ENCODE measurements at regions not wholly inside any gene's neighbourhood (a gene's known extent, or its start where the extent isn't known, plus 50 kb on each side); places are given as distances from the start of the nearest gene placed in this dataset.
"Not testable (repeated sequence)": the region's sequence is repeated elsewhere in the genome, so short reads cannot be mapped to it uniquely, and the experiment has no call there.

DNA sequence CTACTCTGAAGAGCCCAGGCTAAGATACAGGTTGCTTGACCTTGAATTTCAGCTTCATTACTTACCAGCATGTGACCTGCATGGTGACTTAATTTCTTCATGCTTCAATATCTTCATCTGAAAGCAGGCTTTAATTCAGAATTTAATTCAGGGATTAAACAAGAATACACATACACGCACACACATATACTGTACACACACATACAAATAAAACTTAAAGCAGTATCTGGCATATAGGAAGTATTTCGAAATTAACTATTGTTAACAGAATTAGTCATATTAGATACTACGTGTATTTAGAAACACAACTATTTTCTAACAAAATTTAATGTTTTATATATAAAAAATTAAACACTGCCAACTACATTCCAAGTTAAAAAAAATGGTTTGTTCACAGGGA lies 640.3 kb downstream of the SLC6A15 start:
- no peak for DNase-seq (ENCODE audit: low read depth, low spot score)

DNA sequence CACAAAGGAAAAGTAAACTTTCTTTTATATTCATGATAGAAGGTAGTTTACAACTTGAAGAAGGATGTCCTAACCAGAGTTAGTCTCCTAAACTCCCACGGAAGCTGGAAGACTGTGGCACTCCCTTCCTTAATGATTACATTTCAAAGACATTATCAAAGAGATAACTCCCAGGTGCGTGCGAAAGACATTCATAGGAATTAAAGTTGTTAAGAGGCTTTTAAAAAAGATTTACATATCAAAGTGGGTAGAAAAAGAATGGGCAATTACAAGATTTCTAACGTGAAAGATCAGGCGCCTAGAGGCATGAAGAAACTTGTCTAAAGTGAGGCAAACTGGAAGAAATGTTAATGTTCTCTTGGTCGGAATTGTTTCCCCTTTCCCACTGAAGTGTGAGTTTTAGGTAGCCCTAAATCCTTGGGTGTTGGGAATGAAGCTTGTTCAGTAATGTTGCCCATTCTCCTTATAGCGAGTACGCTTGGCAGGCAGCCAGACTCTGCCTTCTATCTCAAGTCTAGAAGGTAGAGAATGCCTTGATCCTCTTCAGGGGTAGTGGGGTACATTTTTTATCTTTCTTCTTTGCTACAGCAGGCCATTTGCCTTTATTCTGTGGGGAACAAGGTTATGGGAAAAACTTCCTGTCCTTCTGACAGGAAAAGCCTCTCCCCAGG lies 642.0 kb downstream of the SLC6A15 start:
- no peak for DNase-seq (ENCODE audit: low read depth, low spot score)

GRCh38 chr12:84247931-84248330 lies 664.7 kb downstream of the SLC6A15 start:
- no peak for DNase-seq (ENCODE audit: low read depth, low spot score)

DNA sequence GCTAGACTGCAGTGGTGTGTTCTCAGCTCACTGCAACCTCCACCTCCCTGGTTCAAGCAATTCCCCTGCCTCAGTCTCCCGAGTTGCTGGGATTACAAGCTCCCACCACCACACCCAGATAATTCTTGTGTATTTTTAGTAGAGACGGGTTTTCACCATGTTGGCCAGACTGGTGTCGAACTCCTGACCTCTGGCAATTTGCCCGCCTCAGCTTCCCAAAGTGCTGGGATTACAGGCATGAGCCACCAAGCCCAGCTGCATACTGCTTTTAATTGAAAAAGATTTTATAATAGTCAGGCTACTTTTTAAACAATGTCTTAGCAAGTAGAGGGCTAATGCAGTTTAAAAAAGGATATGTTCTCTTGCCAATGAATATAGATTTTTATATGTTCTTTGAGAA lies 668.9 kb downstream of the SLC6A15 start:
- no peak for DNase-seq (ENCODE audit: low read depth, low spot score)

DNA sequence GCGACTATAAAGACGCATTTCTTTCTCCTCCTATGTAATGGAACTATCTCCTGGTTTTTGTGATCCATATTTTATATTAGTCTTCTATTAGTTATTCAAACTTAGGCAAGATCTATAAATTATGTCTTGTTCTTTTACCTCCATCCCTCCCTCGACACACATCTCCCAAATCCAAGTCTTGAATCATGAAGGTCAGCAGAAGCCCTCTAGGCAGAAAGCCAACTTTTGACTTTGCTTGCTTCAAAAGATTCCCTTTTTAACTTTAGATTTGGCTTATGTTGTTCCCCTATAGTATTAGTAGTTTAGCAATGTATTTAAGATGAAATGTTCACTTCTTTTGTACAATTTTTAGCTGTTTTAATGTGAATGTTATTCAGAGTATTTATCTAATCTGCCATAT lies 689.8 kb downstream of the SLC6A15 start:
- DNase-seq (ENCODE audit: low read depth, low spot score): no peak

GRCh38 chr12:84218406-84218805 lies 694.2 kb downstream of the SLC6A15 start:
- no peak for DNase-seq (ENCODE audit: low read depth, low spot score)

GRCh38 chr12:84201976-84202375 lies 710.6 kb downstream of the SLC6A15 start:
- DNase-seq (ENCODE audit: low read depth, low spot score): no peak

DNA sequence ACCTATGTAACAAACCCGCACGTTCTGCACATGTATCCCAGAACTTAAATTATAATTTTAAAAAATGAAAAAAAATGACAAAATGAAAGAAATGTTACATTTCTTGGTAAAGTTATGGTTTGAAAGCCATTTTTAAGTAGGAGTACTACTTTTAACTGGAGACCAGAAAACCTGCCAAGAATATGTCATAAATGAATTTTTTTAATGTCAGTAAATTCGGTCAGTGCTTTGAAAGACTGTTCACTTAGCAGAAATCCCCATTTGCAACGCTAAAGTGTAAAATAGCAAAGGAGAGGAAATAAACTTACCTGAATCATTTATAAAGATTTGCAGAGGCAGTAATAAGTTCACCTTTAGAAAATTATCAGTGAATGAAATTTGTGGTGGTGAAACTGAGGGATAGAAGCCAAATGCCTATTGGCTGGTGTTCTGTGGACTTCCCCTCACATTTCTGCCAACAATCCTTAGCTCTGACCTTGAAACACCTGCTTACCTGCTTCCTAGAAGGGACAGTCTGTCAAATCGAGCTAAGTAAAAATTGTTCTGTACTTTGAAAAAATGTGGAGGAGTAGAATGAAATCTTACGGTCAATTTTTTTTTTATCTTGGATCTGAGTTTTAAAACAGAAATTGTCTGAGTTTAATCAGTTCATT lies 714.2 kb downstream of the SLC6A15 start:
- no peak for DNase-seq (ENCODE audit: low read depth, low spot score)

DNA sequence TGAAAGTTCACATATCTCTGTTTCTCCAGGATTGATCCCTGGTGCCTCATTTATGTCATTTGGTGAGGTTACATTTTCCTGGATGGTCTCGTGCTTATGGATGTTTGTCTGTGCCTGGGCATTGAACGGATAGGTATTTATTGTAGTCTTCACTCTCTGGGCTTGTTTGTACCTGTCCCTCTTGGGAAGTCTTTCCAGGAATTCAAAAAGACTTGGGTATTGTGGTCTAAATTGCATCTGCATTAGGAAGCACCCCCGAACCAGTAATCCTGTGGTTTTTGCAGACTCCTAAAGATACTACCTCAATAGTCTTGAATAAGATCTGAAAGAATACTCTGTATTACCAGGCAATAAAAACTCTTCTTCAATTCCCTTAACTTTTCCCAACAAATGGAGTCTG lies 720.8 kb downstream of the SLC6A15 start:
- DNase-seq (ENCODE audit: low read depth, low spot score): no peak

GRCh38 chr12:84186433-84186832 lies 726.2 kb downstream of the SLC6A15 start:
- no peak for DNase-seq (ENCODE audit: low read depth, low spot score)

- DNase-seq (ENCODE audit: low read depth, low spot score): no peak
Measured at GRCh38 chr12:84183576-84183975, 729.0 kb downstream of the SLC6A15 start.

- no peak for DNase-seq (ENCODE audit: low read depth, low spot score)
Measured at GRCh38 chr12:84174115-84174514, 738.5 kb downstream of the SLC6A15 start.

DNA sequence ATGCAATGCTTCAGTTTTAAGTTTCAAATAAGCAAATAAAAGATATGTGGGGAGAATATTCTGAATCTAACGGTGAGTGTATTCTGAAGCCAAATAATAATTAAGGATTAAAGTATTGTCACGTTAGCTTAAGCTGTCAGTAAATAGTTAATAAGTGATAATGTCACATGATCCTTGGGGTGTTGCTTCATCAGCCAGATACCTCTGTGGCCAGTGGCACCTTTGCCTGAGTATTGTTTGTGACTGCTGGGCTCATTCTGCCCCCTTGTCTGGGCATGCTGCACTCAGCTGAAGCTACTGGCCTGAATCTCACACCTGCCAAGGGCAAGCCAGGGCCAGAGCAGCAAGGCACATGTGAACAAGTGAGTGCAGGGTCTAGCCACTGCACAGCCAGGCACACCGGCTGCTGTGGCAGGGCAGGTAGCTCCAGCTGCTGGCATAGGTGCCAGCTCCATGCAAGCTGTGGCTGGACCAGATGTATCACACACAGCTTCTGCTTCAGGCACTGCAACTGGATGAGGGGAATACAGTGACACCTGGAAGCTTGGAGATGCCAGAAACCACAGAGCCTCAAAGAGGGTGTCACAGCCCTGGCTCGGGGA lies 739.7 kb downstream of the SLC6A15 start:
- no peak for DNase-seq (ENCODE audit: low read depth, low spot score)

DNA sequence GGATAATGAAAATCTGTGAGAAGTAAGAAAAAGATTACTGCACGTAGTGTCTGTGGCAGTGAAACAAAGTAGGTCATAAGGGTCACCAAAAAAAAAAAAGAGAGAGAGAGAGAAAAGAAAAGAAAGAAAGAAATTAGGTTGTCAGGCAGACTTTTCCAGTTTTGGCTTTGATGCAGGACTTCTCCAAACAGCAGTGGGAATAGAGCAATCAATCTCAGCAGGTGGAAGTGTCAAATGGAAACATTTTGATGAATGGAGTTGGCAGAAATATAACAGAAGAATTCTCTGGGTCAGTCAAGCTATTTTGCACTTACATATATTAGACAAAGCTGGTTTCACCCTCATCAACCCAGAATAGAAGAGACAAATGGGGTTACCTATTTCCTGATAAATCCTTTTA lies 745.8 kb downstream of the SLC6A15 start:
- no peak for DNase-seq (ENCODE audit: low read depth, low spot score)

DNA sequence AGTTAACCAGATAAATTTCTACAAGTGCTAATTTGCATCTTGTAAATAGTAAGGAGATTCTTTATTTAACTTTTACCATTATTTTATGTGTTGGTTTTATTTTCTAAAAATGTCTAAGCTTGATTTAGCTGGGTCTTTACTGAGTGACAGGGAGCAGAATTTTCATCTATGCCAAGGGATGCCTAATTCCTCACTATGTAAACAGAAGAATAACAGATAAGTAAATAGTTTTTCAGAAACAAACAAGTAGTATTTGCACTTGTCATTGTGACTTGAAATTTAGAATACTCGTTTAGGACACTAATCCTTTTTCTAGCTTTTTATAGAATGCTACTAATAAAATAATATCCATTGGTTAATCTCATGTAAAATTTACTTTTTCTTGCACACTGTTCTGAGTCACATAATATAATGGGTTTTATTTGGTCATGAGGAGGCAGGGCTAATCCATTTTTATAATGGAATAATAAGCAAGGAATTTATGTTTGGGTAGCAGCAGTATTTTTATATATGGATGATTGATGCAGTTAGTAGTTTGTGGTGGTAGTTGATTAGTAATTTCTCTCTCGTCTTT lies 746.5 kb downstream of the SLC6A15 start:
- no peak for DNase-seq (ENCODE audit: low read depth, low spot score)

DNA sequence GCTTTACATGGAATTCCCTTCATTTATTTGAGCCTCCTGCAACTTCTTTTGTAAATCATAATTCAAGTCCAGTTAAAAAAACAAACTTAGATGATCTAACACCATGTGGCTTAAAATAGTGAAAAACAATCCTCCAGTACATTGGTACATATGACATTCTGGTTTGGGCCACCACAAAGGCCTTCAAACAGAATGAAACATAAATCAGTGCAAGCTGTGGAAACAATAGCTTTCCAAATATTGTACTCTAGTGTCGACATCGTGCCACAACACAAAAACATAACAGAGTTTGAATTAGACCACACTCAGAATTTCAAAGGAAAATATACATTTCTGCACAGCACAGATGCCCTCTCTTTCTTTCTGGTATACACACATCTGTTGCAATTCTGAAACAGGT lies 751.3 kb downstream of the SLC6A15 start:
- peak; percentile 80 for DNase-seq (ENCODE audit: low read depth, low spot score)

DNA sequence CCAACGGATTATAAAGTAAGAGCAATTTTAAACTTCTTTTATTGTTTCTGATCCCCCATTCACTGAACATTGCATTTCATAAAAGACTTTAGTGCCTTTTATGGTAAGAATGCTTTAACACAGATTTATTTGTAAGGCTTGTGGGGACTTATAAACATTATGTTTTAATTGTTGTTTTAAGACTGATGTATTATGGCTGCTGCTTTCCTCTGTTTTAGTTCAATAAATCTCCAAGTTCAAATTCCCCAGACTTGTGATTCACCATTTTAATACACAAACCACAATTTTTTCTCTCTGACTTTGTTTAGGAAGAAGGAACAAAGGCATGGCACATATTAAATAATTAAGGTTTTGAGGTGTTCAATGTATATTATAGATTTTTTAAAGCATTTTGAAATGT lies 753.3 kb downstream of the SLC6A15 start:
- no peak for DNase-seq (ENCODE audit: low read depth, low spot score)

- no peak for DNase-seq (ENCODE audit: low read depth, low spot score)
Measured at GRCh38 chr12:84157170-84157569, 755.4 kb downstream of the SLC6A15 start.

DNA sequence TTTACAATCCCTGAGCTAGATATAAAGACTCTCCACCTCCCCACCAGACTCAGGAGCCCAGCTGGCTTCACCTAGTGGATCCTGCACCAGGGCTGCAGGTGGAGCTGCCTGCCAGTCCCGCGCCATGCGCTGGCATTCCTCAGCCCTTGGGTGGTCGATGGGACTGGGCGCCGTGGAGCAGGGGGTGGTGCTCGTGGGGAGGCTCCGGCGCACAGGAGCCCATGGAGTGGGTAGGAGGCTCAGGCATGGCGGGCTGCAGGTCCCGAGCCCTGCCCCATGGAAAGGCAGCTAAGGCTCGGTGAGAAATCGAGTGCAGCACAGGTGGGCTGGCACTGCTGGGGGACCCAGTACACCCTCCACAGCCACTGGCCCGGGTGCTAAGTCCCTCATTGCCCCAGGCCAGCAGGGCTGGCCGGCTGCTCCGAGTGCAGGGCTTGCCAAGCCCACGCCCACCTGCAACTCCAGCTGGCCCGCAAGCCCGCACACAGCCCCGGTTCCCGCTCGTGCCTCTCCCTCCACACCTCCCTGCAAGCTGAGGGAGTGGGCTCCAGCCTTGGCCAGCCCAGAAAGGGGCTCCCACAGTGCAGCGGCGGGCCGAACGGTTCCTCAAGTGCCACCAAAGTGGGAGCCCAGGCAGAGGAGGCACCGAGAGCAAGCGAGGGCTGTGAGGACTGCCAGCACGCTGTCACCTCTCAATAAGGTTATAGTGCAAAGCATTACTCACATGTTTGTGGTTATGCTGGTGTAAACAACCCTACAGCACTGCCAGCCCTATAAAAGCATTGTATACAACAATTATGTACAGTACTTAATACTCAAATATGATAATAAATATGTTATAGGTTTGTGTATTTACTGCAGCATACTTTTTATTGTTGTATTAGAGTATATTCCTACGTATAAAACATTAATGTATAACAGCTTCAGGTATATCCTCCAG lies 757.3 kb downstream of the SLC6A15 start:
- not testable (repeated sequence) for DNase-seq (ENCODE audit: low read depth, low spot score)

DNA sequence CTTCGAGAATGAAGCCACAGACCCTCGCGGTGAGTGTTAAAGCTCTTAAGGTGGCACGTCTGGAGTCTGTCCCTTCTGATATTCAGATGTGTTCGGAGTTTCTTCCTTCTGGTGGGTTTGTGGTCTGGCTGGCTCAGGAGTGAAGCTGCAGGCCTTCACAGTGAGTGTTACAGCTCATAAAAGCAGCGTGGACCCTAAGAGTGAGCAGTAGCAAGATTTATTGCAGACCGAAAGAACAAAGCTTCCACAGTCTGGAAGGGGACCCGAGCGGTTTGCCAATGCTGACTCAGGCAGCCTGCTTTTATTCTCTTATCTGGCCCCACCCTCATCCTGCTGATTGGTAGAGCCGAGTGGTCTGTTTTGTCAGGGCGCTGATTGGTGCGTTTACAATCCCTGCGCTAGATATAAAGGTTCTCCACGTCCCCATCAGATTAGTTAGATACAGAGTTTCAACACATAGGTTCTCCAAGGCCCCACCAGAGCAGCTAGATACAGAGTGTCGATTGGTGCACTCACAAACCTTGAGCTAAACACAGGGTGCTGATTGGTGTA lies 758.1 kb downstream of the SLC6A15 start:
- DNase-seq (ENCODE audit: low read depth, low spot score): not testable (repeated sequence)

DNA sequence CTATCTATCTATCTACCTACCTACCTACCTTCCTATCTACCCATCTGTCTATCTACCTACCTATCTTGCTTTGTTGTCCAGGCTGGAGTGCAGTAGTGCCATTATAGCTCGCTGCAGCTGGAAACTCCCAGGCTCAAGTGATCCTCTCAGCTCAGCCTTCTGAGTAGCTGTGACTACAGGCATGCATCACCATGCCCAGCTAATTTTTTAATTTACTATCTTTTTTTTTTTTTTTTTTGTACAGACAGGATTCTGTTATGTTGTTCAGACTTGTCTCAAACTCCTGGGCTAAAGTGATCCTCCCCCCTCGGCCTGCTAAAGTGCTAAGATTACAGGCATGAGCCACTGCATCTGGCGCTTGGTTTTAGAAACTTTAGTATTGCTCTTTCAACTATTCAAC lies 762.4 kb downstream of the SLC6A15 start:
- DNase-seq (ENCODE audit: low read depth, low spot score): no peak
